IPS-18a (cell line): ENCODE measurements at regions not wholly inside any gene's neighbourhood (a gene's known extent, or its start where the extent isn't known, plus 50 kb on each side); places are given as distances from the start of the nearest gene placed in this dataset.

Experiments used
- H3K27ac ChIP-seq: one replicate; pipeline ENCODE4 v1.5.1; 2013; ENCODE audit warnings: low read length
- H3K27me3 ChIP-seq: one replicate; pipeline ENCODE4 v1.6.1; 2013; ENCODE audit warnings: mild to moderate bottlenecking, low read length; ENCODE audit not compliant: control insufficient read depth, insufficient read depth
- H3K36me3 ChIP-seq: one replicate; pipeline ENCODE4 v1.6.1; 2013; ENCODE audit warnings: low read depth, low read length; ENCODE audit not compliant: control insufficient read depth
- H3K4me1 ChIP-seq: one replicate; pipeline ENCODE4 v1.6.1; 2013; ENCODE audit warnings: low read depth, low read length; ENCODE audit not compliant: control insufficient read depth
- H3K4me3 ChIP-seq: one replicate; pipeline ENCODE4 v1.5.1; 2013; ENCODE audit warnings: low read length
- H3K9ac ChIP-seq: one replicate; pipeline ENCODE4 v1.6.1; 2013; ENCODE audit warnings: mild to moderate bottlenecking, low read length, moderate library complexity
- H3K9me3 ChIP-seq: one replicate; pipeline ENCODE4 v1.6.1; 2013; ENCODE audit warnings: low read depth, low read length; ENCODE audit not compliant: control insufficient read depth

DNA sequence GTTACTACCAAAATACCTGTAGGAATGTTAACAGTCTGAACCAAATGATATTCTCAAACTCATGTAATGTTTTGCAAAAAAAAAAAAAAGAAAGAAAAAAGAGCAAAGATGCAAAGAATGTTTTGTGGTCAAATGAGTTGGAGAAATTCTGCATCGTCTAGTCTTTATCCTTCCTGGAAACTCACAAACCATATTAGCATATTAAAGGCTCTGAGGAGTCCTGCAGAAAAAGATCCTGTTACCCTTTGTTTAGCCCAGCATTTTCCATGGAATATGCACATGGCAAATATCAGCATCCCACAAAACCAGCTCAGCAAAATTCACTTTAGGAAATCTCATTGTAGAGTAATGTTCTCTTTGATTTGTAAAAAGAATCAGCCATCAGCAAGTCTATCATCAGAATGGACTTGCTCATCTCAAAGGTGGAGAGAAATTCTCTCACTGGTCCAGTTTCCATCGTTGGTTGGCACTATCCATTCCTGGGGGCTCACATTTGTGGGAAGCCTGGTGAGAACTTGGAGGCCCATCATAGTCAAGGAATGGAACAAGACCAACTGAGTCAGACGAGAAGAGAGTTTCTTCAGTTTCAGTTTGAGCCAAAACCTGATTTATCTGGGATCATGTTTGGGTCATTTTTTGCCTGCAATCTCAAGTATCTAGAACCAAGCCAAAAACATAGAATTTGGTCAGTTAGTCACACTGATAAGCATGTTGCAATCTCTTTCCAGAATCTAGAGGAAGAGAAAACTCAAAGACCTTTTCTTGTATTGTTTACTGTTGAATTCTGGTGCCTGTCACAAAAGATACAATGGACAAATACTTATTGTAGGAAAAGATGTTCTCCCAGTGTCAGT lies 129.8 kb downstream of the TBX5 start:
- H3K4me1 ChIP-seq: peaks cover 49% of the 10 kb centered on the region
- H3K9ac ChIP-seq: no peak overlapping the region
- H3K9me3 ChIP-seq: no peaks in the 10 kb centered on the region

DNA sequence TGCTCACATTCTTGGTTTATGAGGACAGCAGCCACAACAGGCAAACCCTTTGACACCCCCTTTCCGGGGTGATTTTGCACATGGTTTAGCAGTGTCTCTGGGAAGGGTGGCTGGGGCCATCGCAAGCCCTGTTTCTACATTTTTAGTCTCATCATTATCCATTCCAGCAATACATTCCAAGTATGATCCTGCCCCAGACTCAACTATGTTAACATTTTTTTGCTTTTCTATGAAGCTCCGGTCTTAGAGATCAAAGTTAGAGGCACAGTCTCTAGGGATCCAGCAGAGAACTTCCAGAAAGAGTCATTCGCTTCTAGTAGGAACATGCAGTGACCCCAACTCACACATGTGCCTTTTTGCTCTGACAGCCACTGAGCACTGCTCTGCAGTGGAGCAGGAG lies 130.9 kb downstream of the TBX5 start:
- Histone ChIP-seq H3K9me3 (no peaks in the 10 kb centered on the region), H3K9ac (no peak overlapping the region), H3K27me3 (no peaks in the 10 kb centered on the region), H3K4me3 (no peak overlapping the region), H3K27ac (no peak overlapping the region), H3K36me3 (no peaks in the 10 kb centered on the region), H3K4me1 (peaks cover 53% of the 10 kb centered on the region)

More for the DNA sequence above, 129.8 kb downstream of the TBX5 start:
- Histone ChIP-seq H3K36me3 (no peaks in the 10 kb centered on the region), H3K4me3 (no peak overlapping the region), H3K27me3 (no peaks in the 10 kb centered on the region), H3K27ac (no peak overlapping the region)

DNA sequence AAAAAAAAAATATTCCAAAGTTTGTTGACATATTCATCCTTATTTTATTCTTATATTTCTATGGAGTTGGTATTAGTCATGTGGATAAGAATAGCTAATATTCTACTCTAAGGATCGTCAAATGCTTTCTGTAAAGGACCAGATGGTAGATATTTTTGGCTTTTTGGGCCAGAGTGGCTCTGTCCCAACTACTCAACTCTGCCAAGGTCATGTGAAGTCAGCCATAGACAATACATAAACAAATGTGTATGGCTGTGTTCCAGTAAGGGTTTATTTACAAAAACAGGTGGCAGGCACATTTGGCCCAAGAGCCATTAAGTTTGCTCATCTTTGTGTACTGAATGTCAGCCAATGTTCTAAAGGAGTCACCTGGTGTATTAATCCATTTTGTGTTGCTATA lies 131.8 kb downstream of the TBX5 start:
- Histone ChIP-seq H3K4me3 (no peak overlapping the region), H3K27me3 (no peaks in the 10 kb centered on the region), H3K27ac (no peak overlapping the region), H3K4me1 (peaks cover 53% of the 10 kb centered on the region), H3K9ac (no peak overlapping the region), H3K36me3 (no peaks in the 10 kb centered on the region), H3K9me3 (no peaks in the 10 kb centered on the region)

DNA sequence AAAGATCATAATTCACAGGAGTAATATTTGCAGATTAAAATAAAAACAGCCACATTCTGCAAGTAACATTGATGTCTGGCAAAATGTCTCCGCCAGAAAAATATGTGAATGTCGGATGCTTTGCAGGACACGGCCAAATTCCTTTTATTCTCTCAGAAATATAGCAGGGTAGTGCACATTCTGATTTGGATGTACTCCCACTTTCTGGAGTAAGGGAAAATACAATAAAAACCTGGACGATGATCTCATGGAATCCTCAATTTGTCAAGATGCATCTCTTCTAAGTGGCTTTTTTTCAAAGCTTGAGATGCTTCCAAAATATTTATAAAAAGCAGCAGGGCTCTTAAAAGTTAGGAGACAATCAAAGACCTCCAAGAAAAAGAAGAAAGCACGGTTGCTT lies 133.3 kb downstream of the TBX5 start:
- H3K9me3 ChIP-seq: no peaks in the 10 kb centered on the region
- no peak overlapping the region for H3K9ac ChIP-seq
- no peak overlapping the region for H3K4me3 ChIP-seq
- no peaks in the 10 kb centered on the region for H3K36me3 ChIP-seq
- H3K27me3 ChIP-seq: no peaks in the 10 kb centered on the region
- no peak overlapping the region for H3K27ac ChIP-seq
- H3K4me1 ChIP-seq: peaks cover 53% of the 10 kb centered on the region

DNA sequence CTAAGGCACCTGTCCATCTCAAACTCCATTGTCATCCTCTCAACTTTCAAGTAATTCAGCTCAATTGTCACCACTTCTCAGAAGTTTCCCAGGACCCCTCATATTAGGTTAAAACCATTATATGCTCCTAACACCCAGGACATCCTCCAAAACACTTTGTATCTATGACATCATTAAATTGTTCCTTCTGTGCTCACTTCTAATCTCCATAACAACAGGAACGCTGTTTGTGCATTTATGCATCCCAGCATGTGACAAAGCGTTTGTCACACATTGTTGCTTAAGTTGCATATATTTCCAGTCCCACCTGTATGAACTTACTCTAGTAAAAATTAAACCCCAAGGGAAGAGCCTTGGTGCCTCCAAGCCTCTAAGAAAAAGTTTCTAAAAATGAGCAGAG lies 133.9 kb downstream of the TBX5 start:
- H3K27ac ChIP-seq: no peak overlapping the region

DNA sequence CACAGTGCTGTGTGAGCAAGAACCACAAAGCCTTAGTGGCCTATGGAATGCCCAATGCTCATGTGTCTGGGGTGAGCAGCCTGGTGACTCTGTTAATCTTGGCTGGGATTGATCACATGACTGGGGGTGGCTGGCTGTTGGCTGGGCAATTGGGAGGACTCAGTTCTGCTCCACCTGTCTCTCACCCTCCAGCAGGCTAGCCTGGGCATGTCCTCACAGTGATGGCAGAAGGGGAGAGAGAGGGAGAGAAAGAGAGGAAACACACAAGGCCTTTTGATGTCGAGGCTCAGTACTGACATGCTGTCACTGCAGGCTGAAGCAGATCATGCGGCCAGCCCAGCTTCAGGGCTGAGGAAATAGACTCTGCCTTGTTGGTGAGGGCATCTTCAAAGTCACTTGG lies 136.8 kb downstream of the TBX5 start:
- Histone ChIP-seq H3K36me3 (no peaks in the 10 kb centered on the region), H3K9me3 (no peaks in the 10 kb centered on the region), H3K9ac (no peak overlapping the region), H3K27ac (no peak overlapping the region), H3K4me3 (no peak overlapping the region), H3K4me1 (peaks cover 22% of the 10 kb centered on the region), H3K27me3 (peaks cover 6% of the 10 kb centered on the region)

More for the DNA sequence above, 133.9 kb downstream of the TBX5 start:
- Histone ChIP-seq H3K9me3 (no peaks in the 10 kb centered on the region), H3K9ac (no peak overlapping the region), H3K4me3 (no peak overlapping the region), H3K4me1 (peaks cover 51% of the 10 kb centered on the region), H3K27me3 (peaks cover 2% of the 10 kb centered on the region), H3K36me3 (no peaks in the 10 kb centered on the region)

DNA sequence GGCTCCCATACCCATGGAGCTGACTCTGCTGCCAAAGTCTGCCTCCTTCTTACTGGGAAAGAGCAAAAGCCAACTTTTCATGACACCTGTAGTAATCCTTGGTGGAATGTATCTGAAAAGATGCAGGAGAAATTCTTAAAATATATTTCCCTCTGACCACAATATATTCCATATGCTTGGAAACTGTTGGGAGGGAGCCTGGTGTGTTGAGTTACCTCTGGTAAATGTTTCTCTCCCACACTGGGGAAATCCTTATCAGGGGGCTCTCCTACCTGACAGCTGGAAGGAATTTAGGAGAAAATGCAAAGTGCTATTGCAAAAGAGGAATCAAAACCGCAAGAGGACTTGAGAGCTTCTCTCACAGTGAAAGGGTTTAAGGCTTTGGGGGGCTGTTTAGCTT lies 139.4 kb downstream of the TBX5 start:
- Histone ChIP-seq H3K36me3 (no peaks in the 10 kb centered on the region), H3K4me1 (peaks cover 10% of the 10 kb centered on the region), H3K27me3 (peaks cover 6% of the 10 kb centered on the region), H3K9me3 (no peaks in the 10 kb centered on the region), H3K9ac (no peak overlapping the region), H3K27ac (no peak overlapping the region), H3K4me3 (no peak overlapping the region)

DNA sequence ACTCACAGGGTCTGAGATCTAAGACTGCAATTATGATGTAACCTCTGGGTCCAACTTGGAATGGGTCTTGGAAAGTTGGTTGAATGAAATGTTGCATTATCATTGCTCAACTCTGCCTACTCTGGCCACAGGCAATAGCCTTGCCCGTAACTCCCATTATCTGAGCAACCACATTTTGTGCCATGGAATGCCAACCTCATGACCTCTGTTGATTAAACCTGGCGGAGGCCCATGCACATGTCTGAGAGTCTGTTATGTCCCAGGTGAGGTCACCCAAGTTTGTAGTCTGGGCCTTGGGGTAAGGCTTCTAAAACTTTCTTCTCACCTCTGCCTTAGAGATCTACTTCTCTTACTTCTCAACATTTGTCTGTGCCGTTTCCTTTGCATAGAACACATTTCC lies 140.9 kb downstream of the TBX5 start:
- H3K27ac ChIP-seq: no peak overlapping the region
- no peak overlapping the region for H3K4me3 ChIP-seq
- peaks cover 4% of the 10 kb centered on the region for H3K4me1 ChIP-seq
- H3K9ac ChIP-seq: no peak overlapping the region
- H3K36me3 ChIP-seq: no peaks in the 10 kb centered on the region
- H3K27me3 ChIP-seq: peaks cover 6% of the 10 kb centered on the region
- H3K9me3 ChIP-seq: no peaks in the 10 kb centered on the region

DNA sequence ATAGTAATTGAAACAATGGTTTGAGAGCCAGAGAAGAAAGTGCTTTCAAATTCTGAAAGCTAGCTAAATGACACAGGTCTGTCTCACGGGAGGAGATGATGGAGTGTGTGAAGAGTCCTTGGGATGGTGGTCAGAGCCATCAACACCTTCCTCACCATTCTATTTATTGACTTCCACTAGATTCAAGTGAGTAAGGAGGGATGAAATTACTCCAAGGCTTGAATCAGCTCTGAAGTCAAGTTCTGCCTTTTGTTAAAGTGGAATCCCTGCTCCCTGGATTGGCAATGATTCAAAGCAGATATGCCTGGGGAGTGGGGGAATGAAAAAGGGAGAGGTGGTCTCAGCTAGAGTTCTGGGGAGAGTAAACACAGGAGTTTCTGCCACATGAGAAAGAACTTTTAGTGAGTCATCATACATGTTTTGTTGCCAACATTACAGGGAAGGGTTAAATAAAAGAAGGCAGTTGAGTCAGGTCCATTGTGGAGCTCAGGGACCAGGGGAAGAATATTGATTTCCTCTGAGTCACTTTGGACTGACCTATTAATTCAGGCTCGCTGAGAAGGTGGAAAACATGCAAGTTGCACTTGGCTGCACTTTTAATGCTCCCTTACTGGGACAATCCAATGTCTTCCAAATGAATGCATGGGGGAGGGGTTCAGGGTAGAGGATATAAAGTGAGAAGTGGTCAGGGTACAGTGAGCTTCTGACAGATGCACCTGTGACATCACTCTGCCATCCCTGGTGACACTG lies 142.7 kb downstream of the TBX5 start:
- H3K4me3 ChIP-seq: no peak overlapping the region
- H3K4me1 ChIP-seq: peaks cover 4% of the 10 kb centered on the region
- H3K9ac ChIP-seq: no peak overlapping the region
- peaks cover 6% of the 10 kb centered on the region for H3K27me3 ChIP-seq
- H3K27ac ChIP-seq: no peak overlapping the region
- no peaks in the 10 kb centered on the region for H3K9me3 ChIP-seq
- H3K36me3 ChIP-seq: no peaks in the 10 kb centered on the region

DNA sequence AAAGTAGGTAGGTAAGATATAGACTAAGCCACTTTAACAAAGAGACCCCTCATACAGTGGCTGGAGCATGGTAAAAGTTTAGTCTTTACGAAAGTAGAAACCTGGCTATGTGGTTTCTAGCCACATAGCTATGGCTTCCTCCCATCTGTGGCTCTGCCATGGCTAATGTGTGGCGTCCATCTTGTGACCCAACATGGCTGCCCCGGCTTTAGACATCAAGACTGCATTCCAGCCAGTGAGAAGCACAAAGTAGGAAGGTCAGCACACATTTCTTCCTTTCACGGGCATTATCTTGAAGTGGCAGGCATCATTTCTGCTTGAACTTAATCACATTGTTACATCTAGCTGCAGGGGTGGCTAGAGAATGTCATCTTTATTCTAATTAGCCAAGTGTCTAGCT lies 148.3 kb downstream of the TBX5 start:
- no peak overlapping the region for H3K4me3 ChIP-seq
- no peaks in the 10 kb centered on the region for H3K9me3 ChIP-seq
- H3K27me3 ChIP-seq: no peaks in the 10 kb centered on the region
- H3K4me1 ChIP-seq: no peaks in the 10 kb centered on the region
- no peak overlapping the region for H3K27ac ChIP-seq
- no peaks in the 10 kb centered on the region for H3K36me3 ChIP-seq
- no peak overlapping the region for H3K9ac ChIP-seq

DNA sequence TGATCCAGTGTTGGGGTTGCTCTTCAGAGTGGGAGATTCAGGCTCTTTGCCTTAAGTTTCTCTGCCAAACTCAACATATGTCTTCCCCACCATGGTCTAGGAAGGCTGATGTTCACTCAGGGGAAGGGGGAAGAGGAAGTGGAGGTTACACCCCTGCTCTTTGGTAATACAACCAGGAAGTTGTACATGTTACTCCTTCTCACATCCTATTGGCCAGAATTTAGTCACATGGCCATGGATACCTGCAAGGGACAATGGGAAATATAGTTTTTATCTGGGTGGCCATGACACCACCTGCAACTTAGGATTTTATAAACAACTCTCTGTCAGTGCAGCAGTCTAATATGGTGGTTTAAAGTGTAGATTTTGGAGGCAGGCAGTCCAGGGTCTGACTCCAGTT lies 150.9 kb downstream of the TBX5 start:
- Histone ChIP-seq H3K9me3 (no peaks in the 10 kb centered on the region), H3K9ac (no peak overlapping the region), H3K36me3 (no peaks in the 10 kb centered on the region), H3K4me3 (no peak overlapping the region), H3K27me3 (no peaks in the 10 kb centered on the region), H3K27ac (no peak overlapping the region), H3K4me1 (no peaks in the 10 kb centered on the region)
